ENCODE measurements at regions not wholly inside any gene's neighbourhood (a gene's known extent, or its start where the extent isn't known, plus 50 kb on each side); places are given as distances from the start of the nearest gene placed in this dataset.
"Not testable (repeated sequence)": the region's sequence is repeated elsewhere in the genome, so short reads cannot be mapped to it uniquely, and the experiment has no call there.

- peak overlapping the region; percentile 35; the same call in 2 of the 3 replicates for H3K4me2 ChIP-seq
- H3K9me3 ChIP-seq = peaks cover 10% of the 10 kb centered on the region
- ATAC-seq (no peak), DNase-seq (ENCODE audit: low read depth in 1 of 2, low spot score in 1 of 2) (no peak), FAIRE-seq (no peak)
- 39% methylated on average over 10 of the region's 10 CpGs for whole genome bisulfite sequencing (ENCODE audit: missing lambda C conversion rate)
- no peak overlapping the region for H3K27ac ChIP-seq
- ChIA-PET POLR2A (no interaction called here), CTCF (interaction anchor here (0.6 to 1.0 kb wide), 2 partner anchors 46 to 92 kb away, joined by 3 read pairs; no protein-coding TSS in a partner anchor)
- H3K4me3 ChIP-seq = no peak overlapping the region
- TF ChIP-seq EP300 (IDR thresholded peaks at IDR 0.05) (no peak), RFX5 (IDR thresholded peaks at IDR 0.05) (no peak), FOXS1 (CRISPR knock-in tag; IDR thresholded peaks at IDR 0.05) (no peak), MYC (IDR thresholded peaks at IDR 0.05; ENCODE audit: borderline replicate concordance, low read length) (no peak), CBX2 (IDR thresholded peaks at IDR 0.05; ENCODE audit: borderline replicate concordance, low read depth) (no peak), TFCP2L1 (CRISPR knock-in tag; IDR thresholded peaks at IDR 0.05) (no peak)
- H3K4me1 ChIP-seq = peaks cover 10% of the 10 kb centered on the region; the same call in 1 of the 3 replicates
Measured at GRCh38 chr11:44388828-44389657, 79.1 kb upstream of the ALX4 start.

GRCh38 chr11:44389963-44390605 is 80.1 kb upstream of the ALX4 start:
- DNase-seq (ENCODE audit: low read depth in 1 of 2, low spot score in 1 of 2) (no peak), FAIRE-seq (no peak), ATAC-seq (no peak)
- H3K9me3 ChIP-seq = peaks cover 10% of the 10 kb centered on the region
- WGBS (ENCODE audit: missing lambda C conversion rate) = 51% methylated on average over 3 of the region's 3 CpGs
- no peak overlapping the region for H3K4me3 ChIP-seq
- H3K4me1 ChIP-seq = peaks cover 10% of the 10 kb centered on the region; the same call in 1 of the 3 replicates
- no peak for TF ChIP-seq MAX (IDR thresholded peaks at IDR 0.05)
- TF ChIP-seq SREBF2 (IDR thresholded peaks at IDR 0.05) = no peak
- no peak for TF ChIP-seq FOSL2 (IDR thresholded peaks at IDR 0.05)
- TF ChIP-seq FOSL2 (CRISPR knock-in tag; IDR thresholded peaks at IDR 0.05) = no peak
- no peak for TF ChIP-seq MAZ (IDR thresholded peaks at IDR 0.05; ENCODE audit: borderline replicate concordance, low read depth, low read length)
- no peak for TF ChIP-seq CBX2 (IDR thresholded peaks at IDR 0.05; ENCODE audit: borderline replicate concordance, low read depth)
- no peak for TF ChIP-seq CHD4 (IDR thresholded peaks at IDR 0.05; ENCODE audit: borderline replicate concordance)
- no peak for TF ChIP-seq MYC (IDR thresholded peaks at IDR 0.05; ENCODE audit: borderline replicate concordance, low read length)
- no peak for TF ChIP-seq SMC3 (IDR thresholded peaks at IDR 0.05)
- TF ChIP-seq ZC3H11A (IDR thresholded peaks at IDR 0.05) = no peak
- CTCF ChIA-PET = interaction anchor here (1.0 kb wide), 1 partner anchor 47 kb away, joined by 3 read pairs; no protein-coding TSS in a partner anchor
- POLR2A ChIA-PET = no interaction called here
- no peak overlapping the region for H3K4me2 ChIP-seq
- H3K27ac ChIP-seq = no peak overlapping the region

- FAIRE-seq; H3K27ac ChIP-seq; H3K9me3 ChIP-seq; DNase-seq (ENCODE audit: low read depth in 1 of 2, low spot score in 1 of 2); H3K4me3 ChIP-seq; H3K4me2 ChIP-seq; CTCF ChIA-PET; POLR2A ChIA-PET; ATAC-seq: not testable (repeated sequence)
- H3K4me1 ChIP-seq = peaks cover 10% of the 10 kb centered on the region; the same call in 1 of the 3 replicates
- WGBS (ENCODE audit: missing lambda C conversion rate) = 0% methylated on average over 3 of the region's 3 CpGs
Measured at GRCh38 chr11:44391004-44391403, 81.1 kb upstream of the ALX4 start.

GRCh38 chr11:44396746-44397145 is 86.8 kb upstream of the ALX4 start:
- H3K4me3 ChIP-seq; ATAC-seq; CTCF ChIA-PET; DNase-seq (ENCODE audit: low read depth in 1 of 2, low spot score in 1 of 2); H3K4me2 ChIP-seq; FAIRE-seq; H3K9me3 ChIP-seq; POLR2A ChIA-PET; H3K4me1 ChIP-seq; H3K27ac ChIP-seq: not testable (repeated sequence)
- WGBS (ENCODE audit: missing lambda C conversion rate) = 40% methylated on average over 10 of the region's 10 CpGs

- CTCF ChIA-PET = interaction anchor here (0.6 kb wide), 1 partner anchor 20 kb away, joined by 3 read pairs; no protein-coding TSS in a partner anchor
- WGBS (ENCODE audit: missing lambda C conversion rate) = 80% methylated on average over 7 of the region's 7 CpGs
- FAIRE-seq = no peak
Measured at GRCh38 chr11:44397586-44398178, 87.7 kb upstream of the ALX4 start.

More at GRCh38 chr11:44397586-44398178, 87.7 kb upstream of the ALX4 start:
- Histone ChIP-seq H3K27ac (no peak overlapping the region), H3K4me3 (no peak overlapping the region), H3K4me2 (no peak overlapping the region), H3K4me1 (no peaks in the 10 kb centered on the region), H3K9me3 (no peaks in the 10 kb centered on the region; the same call in 2 of the 3 replicates)
- no peak for ATAC-seq
- no peak for DNase-seq (ENCODE audit: low read depth in 1 of 2, low spot score in 1 of 2)
- POLR2A ChIA-PET = no interaction called here
- no peak for TF ChIP-seq ESRRA (IDR thresholded peaks at IDR 0.05; ENCODE audit: borderline replicate concordance, low read length)
- TF ChIP-seq CEBPB (IDR thresholded peaks at IDR 0.05) = no peak
- TF ChIP-seq CTCF (IDR thresholded peaks at IDR 0.05) = no peak
- no peak for TF ChIP-seq TFCP2L1 (CRISPR knock-in tag; IDR thresholded peaks at IDR 0.05)
- no peak for TF ChIP-seq FOSL2 (IDR thresholded peaks at IDR 0.05)
- no peak for TF ChIP-seq FOSL2 (CRISPR knock-in tag; IDR thresholded peaks at IDR 0.05)
- TF ChIP-seq E2F6 (IDR thresholded peaks at IDR 0.05; ENCODE audit: borderline replicate concordance, low read depth) = no peak
- TF ChIP-seq ZSCAN20 (CRISPR knock-in tag; IDR thresholded peaks at IDR 0.05) = no peak

Measured in A549 (cell line).